NOMO-1 treated with DMSO at 0.1 percent for 48 hours (cell line): ENCODE measurements at regions not wholly inside any gene's neighbourhood (a gene's known extent, or its start where the extent isn't known, plus 50 kb on each side); places are given as distances from the start of the nearest gene placed in this dataset.
A peak's percentile ranks its signal among the peaks of the same experiment; 100 is the strongest.
"Not testable (repeated sequence)": the region's sequence is repeated elsewhere in the genome, so short reads cannot be mapped to it uniquely, and the experiment has no call there.

ENCODE experiments used
- DNase-seq: peaks from one replicate; lab custom pipeline; 2025; ENCODE audit not compliant: unreplicated experiment; lab: John Stamatoyannopoulos, UW

GRCh38 chr11:116033931-116034553 lies 529.8 kb upstream of the CADM1 start:
- DNase-seq: no peak

- no peak for DNase-seq
Measured at GRCh38 chr11:116030697-116031331, 526.6 kb upstream of the CADM1 start.

DNA sequence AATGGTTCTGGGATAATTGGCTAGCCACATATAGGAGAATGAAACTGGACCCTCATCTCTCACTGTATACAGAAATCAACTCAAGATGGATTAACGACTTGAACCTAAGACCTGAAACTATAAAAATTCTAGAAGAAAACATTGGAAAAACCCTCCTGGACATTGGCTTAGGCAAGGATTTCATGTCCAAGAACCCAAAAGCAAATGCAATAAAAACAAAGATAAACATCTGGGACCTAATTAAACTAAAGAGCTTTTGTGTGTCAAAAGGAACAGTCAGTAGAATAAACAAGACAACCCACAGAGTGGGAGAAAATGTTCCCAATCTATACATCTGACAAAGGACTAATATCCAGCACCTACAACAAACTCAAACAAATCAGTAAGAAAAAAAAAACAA lies 524.3 kb upstream of the CADM1 start:
- not testable (repeated sequence) for DNase-seq

GRCh38 chr11:115999437-115999836 lies 495.2 kb upstream of the CADM1 start:
- DNase-seq: no peak

DNA sequence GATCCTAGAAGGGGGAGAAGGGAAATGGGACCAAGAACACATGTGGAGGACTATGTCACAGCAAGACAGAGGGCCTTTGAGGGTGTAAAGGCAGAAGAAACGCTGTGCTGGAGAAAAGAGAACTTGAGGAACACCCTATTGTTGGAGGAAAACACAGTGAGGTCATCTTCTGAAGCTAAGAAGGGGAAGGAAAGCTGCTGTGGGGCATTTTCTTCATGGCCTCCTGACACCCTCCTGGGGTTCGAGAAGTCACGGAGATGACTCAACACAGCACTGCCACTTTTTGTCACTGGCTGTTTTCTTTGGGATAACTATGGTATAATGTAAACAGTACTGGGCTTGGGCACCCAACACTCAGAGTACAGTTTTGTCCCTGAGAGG lies 492.6 kb upstream of the CADM1 start:
- peak; percentile 47 for DNase-seq

- DNase-seq: no peak
Measured at GRCh38 chr11:115996125-115996807, 492.1 kb upstream of the CADM1 start.

- no peak for DNase-seq
Measured at GRCh38 chr11:115993590-115993989, 489.4 kb upstream of the CADM1 start.

- DNase-seq: peak; percentile 10
Measured at GRCh38 chr11:115990004-115990447, 485.8 kb upstream of the CADM1 start.

DNA sequence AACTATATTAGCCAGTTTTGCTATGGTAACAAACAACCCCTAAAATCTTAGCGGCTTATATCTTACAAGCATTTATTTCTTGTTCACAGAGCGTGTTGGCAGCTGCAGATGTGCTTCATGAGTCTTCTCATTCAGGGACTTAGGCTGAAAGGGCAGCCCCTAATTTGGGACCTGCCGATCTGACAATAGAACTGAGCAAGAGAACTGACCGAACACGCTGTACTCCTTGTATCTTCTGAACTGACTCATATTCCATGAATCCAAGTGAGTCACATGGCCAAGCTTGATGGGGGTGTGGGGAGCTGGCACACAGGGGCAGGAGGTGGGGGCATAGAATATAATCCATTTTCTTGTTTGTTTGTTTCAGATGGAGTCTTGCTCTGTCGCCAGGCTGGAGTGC lies 481.7 kb upstream of the CADM1 start:
- no peak for DNase-seq

DNA sequence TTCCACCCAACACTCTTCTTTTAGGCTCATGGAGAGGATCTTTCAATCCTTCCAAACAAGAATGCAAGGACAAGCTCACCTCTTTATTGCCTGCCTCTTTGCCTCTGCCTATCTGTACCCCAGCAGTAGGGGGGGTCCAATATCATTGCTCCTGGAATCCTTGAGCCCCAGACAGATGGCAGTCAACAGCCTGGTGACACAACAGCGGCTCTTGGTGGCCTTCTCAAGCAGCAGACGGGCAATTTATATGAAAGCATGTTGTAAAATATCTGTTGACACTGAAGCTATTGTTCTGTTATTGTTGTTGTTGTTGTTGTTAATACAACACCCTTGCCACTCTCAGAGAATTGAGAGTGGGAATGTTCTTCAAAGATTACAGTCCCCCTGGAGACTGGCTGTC lies 480.0 kb upstream of the CADM1 start:
- DNase-seq: no peak

- no peak for DNase-seq
Measured at GRCh38 chr11:115982666-115983065, 478.5 kb upstream of the CADM1 start.

DNA sequence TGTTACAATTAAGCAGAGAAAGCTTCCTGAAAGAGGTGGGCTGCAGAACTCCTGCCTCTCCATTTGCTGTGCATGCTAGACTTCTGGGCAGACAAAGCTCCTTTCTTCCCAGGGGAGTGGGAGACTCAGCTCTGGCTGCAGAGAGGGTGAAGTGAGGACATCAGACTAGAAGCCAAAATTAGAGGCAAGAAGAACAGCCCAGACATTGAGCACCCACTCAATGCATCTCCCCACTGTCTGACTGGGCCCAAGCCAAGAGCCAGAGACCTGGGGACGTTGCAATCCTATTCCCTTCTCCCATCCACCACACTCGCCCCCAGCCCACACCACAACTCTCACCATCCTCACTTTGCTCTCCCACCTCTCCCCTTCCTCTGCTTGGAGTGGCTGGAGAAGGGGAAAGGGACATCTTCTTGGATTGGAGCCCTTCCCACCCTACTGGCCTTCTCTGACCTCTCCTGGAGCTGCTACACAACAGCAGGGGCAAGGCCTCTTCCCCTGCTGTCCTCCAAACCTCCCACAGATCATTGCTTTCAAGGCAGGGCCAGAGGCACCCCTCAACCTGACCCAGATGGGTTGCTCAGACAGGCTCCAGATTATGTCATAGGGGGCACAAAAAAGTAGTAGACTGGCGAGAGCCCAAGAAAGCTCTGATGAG lies 477.7 kb upstream of the CADM1 start:
- DNase-seq: no peak

GRCh38 chr11:115981104-115981481 lies 476.9 kb upstream of the CADM1 start:
- DNase-seq: no peak

DNA sequence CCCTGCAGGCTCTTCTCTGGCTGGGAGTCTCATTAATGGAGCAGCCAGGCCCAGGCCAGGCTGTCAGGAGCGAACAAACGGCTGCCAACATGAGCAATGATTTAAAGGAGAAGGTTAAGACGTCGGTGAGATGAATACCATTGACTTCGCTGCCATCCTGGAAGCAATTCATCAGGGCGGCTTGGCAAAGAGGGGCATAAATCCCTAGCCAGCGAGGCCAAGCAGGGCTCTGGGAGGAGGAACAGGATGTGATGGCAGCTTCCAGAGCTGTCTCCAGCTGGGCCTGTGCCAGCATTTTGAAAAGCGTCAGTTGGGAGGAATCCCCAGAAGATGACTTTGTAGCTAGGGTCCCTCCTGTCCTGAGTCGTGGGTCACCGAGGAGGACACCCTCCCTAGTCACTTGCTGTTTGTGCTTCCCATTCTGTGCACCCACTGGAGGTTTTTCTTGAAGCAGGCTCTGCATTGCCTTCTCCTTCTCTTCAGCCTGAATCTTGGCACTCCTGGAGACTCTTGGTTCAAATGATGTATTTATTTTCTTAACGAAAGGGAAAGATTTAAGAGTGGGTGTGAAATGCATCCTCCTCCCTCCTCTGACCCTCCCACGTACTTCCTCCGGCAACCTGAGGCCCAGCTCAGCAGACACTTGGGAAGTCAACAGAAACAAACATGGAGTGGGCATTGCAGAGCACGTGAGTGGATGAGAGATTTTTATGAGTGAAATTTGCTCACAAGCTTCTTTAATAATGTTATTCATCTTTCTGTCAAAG lies 476.3 kb upstream of the CADM1 start:
- DNase-seq: no peak

DNA sequence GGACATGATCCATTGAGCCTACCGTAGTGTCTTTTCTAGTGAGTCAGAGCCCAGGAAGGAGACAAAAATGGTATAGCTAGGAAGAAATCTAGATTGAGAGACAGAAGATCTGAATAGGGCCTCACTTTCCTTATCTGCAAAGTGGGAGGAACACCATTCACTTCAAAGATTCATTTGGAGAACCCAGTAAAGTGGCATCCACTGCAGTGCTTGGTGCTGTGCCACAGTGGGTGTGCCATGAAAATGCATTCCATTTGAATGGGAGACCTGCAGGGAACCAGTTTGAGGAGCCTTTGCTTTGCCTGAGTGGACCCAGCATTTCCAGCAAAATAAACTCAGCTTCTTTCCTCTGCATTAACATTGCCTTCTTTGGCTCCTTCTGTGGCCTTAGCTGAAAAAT lies 470.5 kb upstream of the CADM1 start:
- no peak for DNase-seq

- not testable (repeated sequence) for DNase-seq
Measured at GRCh38 chr11:115967203-115967602, 463.0 kb upstream of the CADM1 start.

- no peak for DNase-seq
Measured at GRCh38 chr11:115965767-115966504, 461.7 kb upstream of the CADM1 start.

DNA sequence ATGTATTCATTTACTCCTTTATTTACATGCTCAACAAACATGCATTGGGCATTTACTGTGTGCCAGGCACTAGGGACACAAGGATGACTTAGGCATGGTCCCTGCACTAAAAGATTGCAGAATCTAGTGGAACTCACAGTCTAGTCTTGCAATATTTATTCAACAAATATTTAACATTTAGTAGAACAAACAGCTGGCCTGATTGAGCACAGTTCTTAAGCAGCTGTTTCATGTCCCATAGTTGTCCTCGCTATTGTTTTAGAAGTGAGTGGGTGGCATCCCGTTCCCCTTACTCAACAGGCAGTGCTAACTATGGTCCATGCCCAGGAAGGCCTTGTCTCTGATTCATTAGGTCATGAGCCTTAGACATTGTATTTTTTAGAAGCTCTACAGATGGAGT lies 459.9 kb upstream of the CADM1 start:
- no peak for DNase-seq

DNA sequence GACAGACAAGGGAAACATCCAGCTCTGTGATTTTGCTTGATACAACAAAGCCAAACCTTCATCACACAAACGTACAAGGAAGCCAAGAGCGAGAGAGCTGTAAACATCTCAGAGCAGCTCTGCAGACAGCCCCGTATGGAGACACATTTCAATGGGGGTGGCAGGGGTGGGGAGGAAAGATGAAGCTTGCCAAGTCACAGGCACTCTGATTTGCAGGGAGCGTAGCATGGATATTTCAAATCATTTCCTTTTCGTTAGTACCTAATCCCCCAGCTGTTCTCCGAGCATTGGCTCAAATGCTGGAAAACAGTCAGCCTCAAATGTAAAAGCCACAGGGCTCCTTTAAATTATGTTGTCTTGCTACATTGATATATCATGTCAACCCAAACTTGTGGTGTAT lies 458.9 kb upstream of the CADM1 start:
- no peak for DNase-seq

DNA sequence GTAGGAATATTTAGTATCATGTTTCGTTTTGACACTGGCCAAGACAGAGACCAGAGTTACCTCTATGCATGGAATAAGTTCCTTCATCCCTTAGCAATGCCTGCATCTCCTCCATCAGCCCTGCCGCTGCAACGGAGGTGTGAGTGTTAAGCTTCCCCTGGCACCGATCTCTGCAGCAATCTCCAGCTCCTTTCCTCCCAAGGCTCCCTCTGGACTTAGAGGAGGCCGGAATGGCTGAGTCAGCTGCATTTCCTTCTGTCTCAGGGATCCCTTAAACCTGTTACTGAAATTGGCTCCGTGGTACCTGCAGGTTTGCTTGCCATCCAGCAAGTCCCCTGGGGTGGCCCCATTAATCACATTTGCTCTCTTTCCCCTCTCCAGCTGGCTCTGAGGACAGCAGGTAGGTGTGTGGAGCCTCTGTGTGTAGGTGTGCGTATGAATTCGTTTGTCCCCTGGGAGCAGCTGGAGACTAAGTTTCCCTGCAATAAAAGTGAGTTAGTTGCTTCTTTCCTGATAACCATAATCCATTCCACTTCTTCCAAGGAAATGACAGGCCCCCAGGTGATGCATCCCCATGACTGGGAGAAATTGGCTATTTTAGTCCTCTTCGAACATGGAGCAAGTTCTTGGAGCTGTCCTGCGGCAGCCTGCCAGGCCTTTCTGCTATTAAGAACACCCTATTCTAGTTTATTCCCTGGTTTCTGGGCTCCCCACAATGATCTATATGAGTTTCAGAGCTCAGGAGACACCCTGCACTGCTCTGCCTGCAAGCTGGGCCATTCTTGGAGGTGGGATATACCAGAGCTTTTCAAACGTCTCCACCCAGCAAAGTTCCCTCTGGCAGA lies 457.2 kb upstream of the CADM1 start:
- no peak for DNase-seq
